Duodenal mucosa (tissue), 2 donors: ENCODE measurements at regions not wholly inside any gene's neighbourhood (a gene's known extent, or its start where the extent isn't known, plus 50 kb on each side); places are given as distances from the start of the nearest gene placed in this dataset.

Experiments
- H3K27ac ChIP-seq: one replicate; pipeline ENCODE4 v1.7.0; 2013; ENCODE audit warnings: low read depth, low read length
- H3K27me3 ChIP-seq, 2 donors: one replicate each; pipeline ENCODE4 v1.7.0; 2013; ENCODE audit warnings: low read length in 2 of 2, control low read depth in 1 of 2; ENCODE audit not compliant: insufficient read depth in 2 of 2, control insufficient read depth in 1 of 2
- H3K36me3 ChIP-seq, 2 donors: one replicate each; pipeline ENCODE4 v1.7.0; 2013; ENCODE audit warnings: low read length in 2 of 2, control low read depth in 1 of 2; ENCODE audit not compliant: insufficient read depth in 2 of 2, control insufficient read depth in 1 of 2
- H3K4me1 ChIP-seq, 2 donors: one replicate each; pipeline ENCODE4 v1.7.0; 2013; ENCODE audit warnings: low read length in 2 of 2, control low read depth in 1 of 2; ENCODE audit not compliant: insufficient read depth in 2 of 2, control insufficient read depth in 1 of 2
- H3K4me3 ChIP-seq, 2 donors: one replicate each; pipeline ENCODE4 v1.7.0; 2013; ENCODE audit warnings: low read length in 2 of 2, low read depth in 1 of 2
- H3K9ac ChIP-seq, 2 donors: one replicate each; pipeline ENCODE4 v1.7.0; 2013; ENCODE audit warnings: low read length in 2 of 2, low read depth in 1 of 2
- H3K9me3 ChIP-seq, 2 donors: one replicate each; pipeline ENCODE4 v1.7.0; 2013; ENCODE audit warnings: low read length in 2 of 2, control low read depth in 1 of 2; ENCODE audit not compliant: control insufficient read depth in 1 of 2

GRCh38 chr3:182462152-182462551 lies 331.2 kb upstream of the ATP11B start:
- Histone ChIP-seq H3K27me3 (no peaks in the 10 kb centered on the region), H3K27ac (no peak overlapping the region), H3K9ac (no peak overlapping the region), H3K9me3 (no peaks in the 10 kb centered on the region), H3K36me3 (no peaks in the 10 kb centered on the region), H3K4me3 (no peak overlapping the region), H3K4me1 (no peaks in the 10 kb centered on the region)

- no peaks in the 10 kb centered on the region for H3K9me3 ChIP-seq
- H3K27me3 ChIP-seq, result no peaks in the 10 kb centered on the region
- no peaks in the 10 kb centered on the region for H3K36me3 ChIP-seq
- H3K4me1 ChIP-seq, result no peaks in the 10 kb centered on the region
- H3K4me3 ChIP-seq, result no peak overlapping the region
- no peak overlapping the region for H3K27ac ChIP-seq
- H3K9ac ChIP-seq, result no peak overlapping the region
These were observed 328.7 kb upstream of the ATP11B start for GRCh38 chr3:182464513-182465145.

GRCh38 chr3:182465301-182466185 lies 327.8 kb upstream of the ATP11B start:
- no peak overlapping the region for H3K4me3 ChIP-seq
- no peaks in the 10 kb centered on the region for H3K9me3 ChIP-seq
- no peaks in the 10 kb centered on the region for H3K36me3 ChIP-seq
- no peak overlapping the region for H3K27ac ChIP-seq
- H3K9ac ChIP-seq, result no peak overlapping the region
- no peaks in the 10 kb centered on the region for H3K4me1 ChIP-seq
- no peaks in the 10 kb centered on the region for H3K27me3 ChIP-seq

GRCh38 chr3:182469086-182469485 lies 324.2 kb upstream of the ATP11B start:
- Histone ChIP-seq H3K4me3 (no peak overlapping the region), H3K27me3 (no peaks in the 10 kb centered on the region), H3K27ac (no peak overlapping the region), H3K9me3 (no peaks in the 10 kb centered on the region), H3K36me3 (no peaks in the 10 kb centered on the region), H3K4me1 (no peaks in the 10 kb centered on the region), H3K9ac (no peak overlapping the region)

- H3K36me3 ChIP-seq, result no peaks in the 10 kb centered on the region
- no peaks in the 10 kb centered on the region for H3K4me1 ChIP-seq
- H3K4me3 ChIP-seq, result no peak overlapping the region
- no peaks in the 10 kb centered on the region for H3K9me3 ChIP-seq
- no peak overlapping the region for H3K9ac ChIP-seq
- H3K27ac ChIP-seq, result no peak overlapping the region
- H3K27me3 ChIP-seq, result no peaks in the 10 kb centered on the region
These were observed 323.1 kb upstream of the ATP11B start for GRCh38 chr3:182470187-182470586.

- Histone ChIP-seq H3K27me3 (no peaks in the 10 kb centered on the region), H3K9me3 (no peaks in the 10 kb centered on the region), H3K27ac (no peak overlapping the region), H3K36me3 (no peaks in the 10 kb centered on the region), H3K4me3 (no peak overlapping the region), H3K4me1 (no peaks in the 10 kb centered on the region), H3K9ac (no peak overlapping the region)
These were observed 320.1 kb upstream of the ATP11B start for GRCh38 chr3:182473191-182473710.

- Histone ChIP-seq H3K27ac (no peak overlapping the region), H3K27me3 (no peaks in the 10 kb centered on the region), H3K9me3 (no peaks in the 10 kb centered on the region), H3K36me3 (no peaks in the 10 kb centered on the region), H3K4me1 (no peaks in the 10 kb centered on the region), H3K4me3 (no peak overlapping the region), H3K9ac (no peak overlapping the region)
These were observed 314.9 kb upstream of the ATP11B start for GRCh38 chr3:182478369-182478768.

- Histone ChIP-seq H3K9me3 (no peaks in the 10 kb centered on the region), H3K9ac (no peak overlapping the region), H3K27me3 (no peaks in the 10 kb centered on the region), H3K4me3 (no peak overlapping the region), H3K27ac (no peak overlapping the region), H3K4me1 (no peaks in the 10 kb centered on the region), H3K36me3 (no peaks in the 10 kb centered on the region)
These were observed 313.6 kb upstream of the ATP11B start for GRCh38 chr3:182479419-182480336.

- H3K9me3 ChIP-seq, result no peaks in the 10 kb centered on the region
- H3K4me3 ChIP-seq, result no peak overlapping the region
- H3K27ac ChIP-seq, result no peak overlapping the region
- no peaks in the 10 kb centered on the region for H3K36me3 ChIP-seq
- no peak overlapping the region for H3K9ac ChIP-seq
- H3K4me1 ChIP-seq, result no peaks in the 10 kb centered on the region
- no peaks in the 10 kb centered on the region for H3K27me3 ChIP-seq
These were observed 310.6 kb upstream of the ATP11B start for GRCh38 chr3:182482705-182483104.
